ENCODE measurements at regions not wholly inside any gene's neighbourhood (a gene's known extent, or its start where the extent isn't known, plus 50 kb on each side); places are given as distances from the start of the nearest gene placed in this dataset.
"Not testable (repeated sequence)": the region's sequence is repeated elsewhere in the genome, so short reads cannot be mapped to it uniquely, and the experiment has no call there.

DNA sequence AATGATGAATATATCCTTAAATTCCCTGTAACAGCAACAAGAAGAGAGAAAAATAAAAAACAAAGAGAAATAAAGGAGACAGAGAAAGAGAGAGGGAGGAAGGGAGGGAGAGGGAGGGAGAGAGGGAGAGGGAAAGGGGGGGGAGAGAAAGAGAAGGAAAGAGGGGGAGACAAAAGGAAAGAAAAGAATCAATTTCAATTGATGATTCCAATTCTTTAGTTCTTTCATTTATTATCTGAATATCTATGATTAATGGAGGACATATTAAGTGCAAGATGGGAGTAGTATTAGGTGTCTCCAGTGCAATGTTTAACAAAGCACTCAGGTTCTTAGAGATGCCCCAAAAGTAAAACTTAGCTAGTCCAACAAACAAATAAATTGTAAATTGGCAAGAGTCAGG is 97.2 kb upstream of the DPP10 start:
- intact Hi-C loops (cut with DNase I): no loop called here
- ATAC-seq (no peak), DNase-seq (ENCODE audit: missing footprints) (no peak)

DNA sequence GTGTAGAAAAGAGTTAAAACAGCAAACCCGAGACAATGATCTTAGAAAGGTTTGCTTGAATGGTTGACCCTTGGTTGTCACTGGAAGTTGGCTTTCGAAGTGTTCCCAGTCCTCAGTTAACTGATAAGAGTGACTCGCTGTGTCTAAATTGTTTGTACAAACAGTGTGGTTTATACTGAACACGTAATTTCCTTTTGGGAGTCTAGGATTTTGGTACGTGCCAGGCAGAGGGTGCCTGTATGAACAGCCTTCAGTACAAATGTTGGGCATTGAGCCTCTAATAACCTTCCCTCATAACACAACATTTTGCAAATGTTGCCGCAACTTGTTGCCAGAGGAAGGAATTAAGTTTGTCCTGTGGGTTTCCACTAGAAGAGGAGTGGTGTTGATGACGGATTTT is 95.8 kb upstream of the DPP10 start:
- no peak for ATAC-seq

DNA sequence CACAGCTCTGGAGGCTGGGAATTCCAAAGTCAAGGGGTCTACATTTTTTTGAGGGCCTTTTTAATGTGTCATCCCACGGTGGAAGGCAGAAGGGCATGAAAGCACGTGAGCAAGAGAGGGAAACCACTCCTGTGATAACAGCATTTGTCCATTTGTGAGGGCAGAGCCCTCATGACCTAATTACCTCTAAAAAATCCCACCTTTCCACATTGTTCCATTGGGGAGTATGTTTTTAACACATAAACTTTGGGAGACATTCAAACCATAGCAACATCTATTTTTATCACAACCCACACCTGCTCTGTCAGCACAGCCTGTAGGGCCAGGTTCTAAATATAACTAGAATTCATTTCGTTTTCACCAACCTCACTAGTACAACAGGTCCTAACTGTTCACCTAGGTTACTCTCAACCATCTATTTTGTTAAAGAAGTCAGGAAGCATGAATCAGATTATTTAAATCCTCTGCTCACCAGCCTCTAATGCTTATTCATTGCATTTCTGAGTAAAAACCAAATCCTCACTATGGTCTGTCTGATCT is 92.2 kb upstream of the DPP10 start:
- intact Hi-C loops (cut with DNase I): no loop called here
- DNase-seq (ENCODE audit: missing footprints) (no peak), ATAC-seq (no peak)

More for the DNA sequence above, 95.8 kb upstream of the DPP10 start:
- intact Hi-C loops (cut with DNase I): no loop called here
- no peak for DNase-seq (ENCODE audit: missing footprints)

DNA sequence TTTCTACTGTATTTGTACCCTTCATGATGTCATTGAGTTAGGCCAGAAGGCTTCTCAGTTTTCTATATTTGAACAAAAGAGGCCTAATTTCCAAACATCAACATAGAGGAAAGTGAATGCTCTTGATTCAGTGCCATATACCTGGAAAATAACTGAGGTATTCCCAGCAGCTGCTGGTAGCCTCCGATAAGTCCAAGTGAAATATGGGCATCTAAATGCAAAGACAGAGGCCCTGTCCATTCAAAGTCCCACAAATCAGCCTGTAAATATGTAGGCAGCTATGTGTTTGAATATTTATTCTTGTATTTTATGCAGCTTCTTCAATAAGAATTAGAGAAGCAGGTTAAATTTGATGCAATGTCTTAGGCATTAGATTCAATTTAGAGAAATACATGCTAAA is 89.5 kb upstream of the DPP10 start:
- DNase-seq (ENCODE audit: missing footprints): no peak
- intact Hi-C loops (cut with DNase I): no loop called here
- no peak for ATAC-seq

DNA sequence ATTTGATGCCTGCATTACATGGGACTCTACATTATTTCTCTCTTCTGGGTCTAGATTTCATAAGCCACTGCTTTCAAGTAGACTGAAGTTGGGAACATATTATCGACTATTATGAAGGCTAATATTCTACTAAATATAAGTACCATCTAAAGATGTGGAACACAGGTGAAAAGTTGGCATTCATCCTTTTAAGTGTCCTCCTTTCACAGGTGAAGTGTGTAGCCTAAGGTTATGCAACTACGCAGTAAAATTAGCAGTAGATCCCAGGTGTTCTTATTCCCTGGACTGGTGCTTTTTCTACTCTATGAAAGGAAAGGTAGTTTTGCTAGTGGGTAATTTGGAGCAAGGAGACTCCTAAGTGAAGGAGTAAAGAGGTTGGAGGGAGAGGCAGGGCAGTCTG is 88.2 kb upstream of the DPP10 start:
- DNase-seq (ENCODE audit: missing footprints): no peak
- ATAC-seq: no peak
- intact Hi-C loops (cut with DNase I): no loop called here

DNA sequence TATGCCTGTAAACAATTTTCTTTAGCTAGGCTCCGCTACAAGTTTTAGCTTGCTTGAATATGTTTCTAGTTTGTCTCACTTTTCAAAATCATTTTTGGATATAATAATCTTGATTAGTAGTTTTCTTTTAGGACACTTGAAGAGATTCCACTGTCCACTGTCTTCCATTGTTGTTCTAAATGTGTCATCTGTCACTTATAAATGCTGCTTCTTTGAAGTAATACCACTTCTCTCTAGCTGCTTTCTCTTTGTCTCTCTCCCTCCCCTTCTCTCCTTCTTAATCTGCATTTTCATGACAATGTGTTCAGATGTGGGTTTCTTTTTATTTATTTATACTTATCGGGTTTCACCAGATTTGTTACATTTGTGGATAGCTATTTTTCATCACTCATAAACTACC is 73.7 kb upstream of the DPP10 start:
- intact Hi-C loops (cut with DNase I): no loop called here
- ATAC-seq (no peak), DNase-seq (ENCODE audit: missing footprints) (no peak)

DNA sequence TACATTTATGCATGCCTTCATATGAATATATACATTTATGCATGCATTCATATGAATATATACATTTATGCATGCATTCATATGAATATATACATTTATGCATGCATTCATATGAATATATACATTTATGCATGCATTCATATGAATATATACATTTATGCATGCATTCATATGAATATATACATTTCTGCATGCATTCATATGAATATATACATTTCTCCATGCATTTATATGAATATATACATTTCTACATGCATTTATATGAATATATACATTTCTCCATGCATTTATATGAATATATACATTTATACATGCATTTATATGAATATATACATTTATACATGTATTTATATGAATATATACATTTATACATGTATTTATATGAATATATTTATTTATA is 70.7 kb upstream of the DPP10 start:
- DNase-seq (ENCODE audit: missing footprints); ATAC-seq; intact Hi-C loops (cut with DNase I): not testable (repeated sequence)

DNA sequence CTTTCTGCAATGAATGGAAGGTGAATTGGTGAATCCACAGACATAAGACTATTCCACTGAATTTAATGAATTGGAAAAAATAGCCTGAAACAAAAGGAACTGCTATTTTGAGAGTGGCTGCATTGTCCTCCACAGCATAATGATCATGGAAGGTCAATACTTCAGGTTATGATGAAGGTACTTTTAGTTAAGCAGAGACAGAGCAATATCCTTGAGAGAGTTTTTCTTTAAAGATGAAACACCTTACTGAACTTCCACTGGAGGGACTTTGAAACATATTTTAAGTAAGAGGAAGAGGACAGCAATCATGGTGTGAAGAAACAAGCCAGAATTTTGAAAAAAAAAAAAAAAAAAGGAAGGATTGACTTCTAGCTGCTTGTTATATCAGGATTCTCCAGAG is 68.8 kb upstream of the DPP10 start:
- intact Hi-C loops (cut with DNase I): no loop called here
- DNase-seq (ENCODE audit: missing footprints) (no peak), ATAC-seq (no peak)

DNA sequence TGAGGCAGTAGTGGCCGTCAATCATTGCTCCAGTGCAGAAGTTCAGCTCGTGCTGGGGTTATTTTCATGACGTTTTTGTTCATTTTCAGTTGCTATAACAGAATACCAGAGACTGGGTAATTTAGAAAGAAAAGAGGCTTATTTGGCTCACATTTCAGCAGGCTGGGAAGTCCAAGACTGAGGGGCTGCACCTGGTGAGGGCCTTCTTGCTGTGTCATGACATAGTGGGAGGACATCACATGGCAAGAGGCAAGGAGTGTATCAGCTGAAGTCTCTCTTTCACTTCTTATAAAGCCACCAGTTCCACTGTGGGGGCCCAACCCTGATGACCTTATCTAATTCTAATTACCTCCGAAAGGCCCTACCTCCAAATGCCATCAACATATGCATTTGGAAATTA is 58.0 kb upstream of the DPP10 start:
- intact Hi-C loops (cut with DNase I): no loop called here
- ATAC-seq (no peak), DNase-seq (ENCODE audit: missing footprints) (no peak)

DNA sequence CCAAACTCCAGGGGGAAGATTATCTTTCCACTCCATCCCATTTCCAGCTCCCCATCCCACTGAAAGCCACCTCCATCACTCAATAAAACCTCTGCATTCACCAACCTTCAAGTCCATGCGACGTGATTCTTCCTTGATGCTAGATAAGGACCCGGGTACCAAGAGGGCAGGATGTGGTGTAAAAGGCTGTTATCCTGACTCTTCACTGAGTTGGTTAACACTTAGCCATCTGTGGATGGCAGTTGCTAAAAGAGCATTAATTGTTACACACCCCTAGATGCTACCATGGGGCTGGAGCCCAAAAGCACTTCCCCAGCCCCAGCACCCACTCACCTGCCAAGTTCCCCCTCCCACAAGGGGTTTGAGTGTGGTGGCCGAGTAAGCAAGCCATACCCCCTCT is 53.4 kb upstream of the DPP10 start:
- ATAC-seq: no peak
- intact Hi-C loops (cut with DNase I): no loop called here
- DNase-seq (ENCODE audit: missing footprints): no peak

Data from Right ventricle myocardium inferior (tissue), 1 donor.